IMR-90 (cell line): ENCODE measurements at regions not wholly inside any gene's neighbourhood (a gene's known extent, or its start where the extent isn't known, plus 50 kb on each side); places are given as distances from the start of the nearest gene placed in this dataset.

ENCODE experiments used
- ATAC-seq: fragments of 200-7000 bp; cut with Tn5 transposase; 2 replicates; pipeline ENCODE4 v1.9.1; 2020; ENCODE audit warnings: low read depth, mild to moderate bottlenecking, moderate library complexity
- BruUV-seq: library from RNA; stranded (reverse); fragments of 400-500 nt; replicated peaks from 2 replicates; lab custom pipeline; 2021; lab: Mats Ljungman, UMichigan
- CTCF ChIA-PET: fragments of 300-600 bp; formaldehyde crosslinking; extraction: SDS; loops from one replicate; lab custom pipeline; 2021; ENCODE audit warnings: antibody characterized with exemption; lab: Yijun Ruan, JAX
- POLR2A ChIA-PET: fragments of 300-600 bp; sonication (Branson Sonifier 250); formaldehyde crosslinking; loops from one replicate; lab custom pipeline; 2022; ENCODE audit warnings: antibody characterized with exemption; ENCODE audit not compliant: unreplicated experiment; lab: Charles Lee
- DNase-seq: peaks from one replicate; pipeline ENCODE4 v3.0.0; 2013
- H2AFZ ChIP-seq: replicated peaks from 2 replicates; pipeline ENCODE3; 2013; ENCODE audit warnings: low read length, mild to moderate bottlenecking; ENCODE audit not compliant: poor library complexity
- H2AK5ac ChIP-seq: 2 replicates; pipeline ENCODE4 v1.6.1; 2013; ENCODE audit warnings: low read depth, low read length, inconsistent platforms
- H2AK9ac ChIP-seq: replicated peaks from 2 replicates; pipeline ENCODE3; 2013; ENCODE audit warnings: mild to moderate bottlenecking, low read depth, low read length, moderate library complexity; ENCODE audit not compliant: poor library complexity
- H2BK120ac ChIP-seq: 2 replicates; pipeline ENCODE4 v1.6.1; 2013; ENCODE audit warnings: low read depth, low read length, inconsistent platforms
- H2BK15ac ChIP-seq: 3 replicates; pipeline ENCODE4 v1.6.1; 2013; ENCODE audit warnings: low read depth, low read length, inconsistent platforms
- H2BK20ac ChIP-seq: 2 replicates; pipeline ENCODE4 v1.6.1; 2013; ENCODE audit warnings: low read depth, mild to moderate bottlenecking, inconsistent platforms, low read length, moderate library complexity
- H2BK5ac ChIP-seq: 2 replicates; pipeline ENCODE4 v1.6.1; 2013; ENCODE audit warnings: mild to moderate bottlenecking, low read depth, low read length, inconsistent platforms; ENCODE audit not compliant: poor library complexity, severe bottlenecking
- H3K14ac ChIP-seq: replicated peaks from 2 replicates; pipeline ENCODE4 v1.6.1; 2013; ENCODE audit warnings: low read depth, low read length, inconsistent platforms
- H3K18ac ChIP-seq: 2 replicates; pipeline ENCODE4 v1.6.1; 2013; ENCODE audit warnings: low read depth, low read length, control low read depth
- H3K23ac ChIP-seq: 2 replicates; pipeline ENCODE4 v1.6.1; 2013; ENCODE audit warnings: low read depth, low read length, inconsistent platforms
- H3K27ac ChIP-seq: 2 replicates; pipeline ENCODE4 v1.5.1; 2013; ENCODE audit warnings: mild to moderate bottlenecking, control low read depth, low read length; ENCODE audit not compliant: insufficient read depth
- H3K27me3 ChIP-seq: 2 replicates; pipeline ENCODE4 v1.6.1; 2013; ENCODE audit warnings: low read length; ENCODE audit not compliant: control insufficient read depth, insufficient read depth
- H3K36me3 ChIP-seq: 2 replicates; pipeline ENCODE4 v1.6.1; 2013; ENCODE audit warnings: low read length, mixed read lengths; ENCODE audit not compliant: control insufficient read depth, insufficient read depth
- H3K4ac ChIP-seq: 2 replicates; pipeline ENCODE4 v1.6.1; 2013; ENCODE audit warnings: low read depth, low read length, inconsistent platforms
- H3K4me1 ChIP-seq: 2 replicates; pipeline ENCODE4 v1.6.1; 2013; ENCODE audit warnings: low read length, mixed read lengths; ENCODE audit not compliant: control insufficient read depth, insufficient read depth
- H3K4me2 ChIP-seq: 2 replicates; pipeline ENCODE4 v1.6.1; 2013; ENCODE audit warnings: low read depth, mild to moderate bottlenecking, control low read depth, low read length, moderate library complexity
- H3K4me3 ChIP-seq: 2 replicates; pipeline ENCODE4 v1.5.1; 2013; ENCODE audit warnings: low read depth, mild to moderate bottlenecking, control low read depth, low read length, moderate library complexity; ENCODE audit not compliant: insufficient read depth
- H3K56ac ChIP-seq: 2 replicates; pipeline ENCODE4 v1.6.1; 2013; ENCODE audit warnings: low read length, inconsistent platforms; ENCODE audit not compliant: insufficient read depth; ENCODE audit errors: extremely low read depth
- H3K79me1 ChIP-seq, 2 experiments: 2 replicates each; pipeline ENCODE4 v1.6.1; 2013; ENCODE audit warnings: low read length in 2 of 2, inconsistent platforms in 1 of 2, low read depth in 1 of 2
- H3K9ac ChIP-seq: 2 replicates; pipeline ENCODE4 v1.6.1; 2013; ENCODE audit warnings: low read depth, low read length, control low read depth
- H3K9me1 ChIP-seq: 2 replicates; pipeline ENCODE4 v1.6.1; 2013; ENCODE audit warnings: low read length, inconsistent platforms; ENCODE audit not compliant: insufficient read depth
- H3K9me3 ChIP-seq: 2 replicates; pipeline ENCODE4 v1.6.1; 2013; ENCODE audit warnings: low read length; ENCODE audit not compliant: control insufficient read depth, insufficient read depth
- H4K20me1 ChIP-seq: 2 replicates; pipeline ENCODE4 v1.6.1; 2013; ENCODE audit warnings: low read length, inconsistent platforms; ENCODE audit not compliant: insufficient read depth
- H4K5ac ChIP-seq: 2 replicates; pipeline ENCODE4 v1.6.1; 2013; ENCODE audit warnings: mild to moderate bottlenecking, low read depth, low read length, control low read depth
- H4K8ac ChIP-seq, 2 experiments: 2 replicates each; pipeline ENCODE4 v1.6.1; 2013; ENCODE audit warnings: low read depth in 2 of 2, low read length in 2 of 2, control low read depth in 1 of 2, inconsistent platforms in 1 of 2
- H4K91ac ChIP-seq: 2 replicates; pipeline ENCODE4 v1.6.1; 2013; ENCODE audit warnings: low read depth, low read length, inconsistent platforms; ENCODE audit not compliant: insufficient read depth
- CEBPB ChIP-seq: IDR thresholded peaks from 2 replicates; pipeline ENCODE4 v1.6.1; 2012; ENCODE audit warnings: low read depth, low read length, improper control_type of control experiment
- CHD1 ChIP-seq: IDR thresholded peaks from 2 replicates; pipeline ENCODE4 v1.6.1; 2012; ENCODE audit warnings: low read depth, low read length, improper control_type of control experiment
- FOS ChIP-seq: fragments of 150-350 bp; IDR thresholded peaks from 2 replicates; pipeline ENCODE4 v1.6.1; 2016; ENCODE audit warnings: low read depth, low read length
- MAFK ChIP-seq: IDR thresholded peaks from 2 replicates; pipeline ENCODE4 v1.6.1; 2012; ENCODE audit warnings: low read depth, low read length, improper control_type of control experiment
- MAZ ChIP-seq: IDR thresholded peaks from 2 replicates; pipeline ENCODE4 v1.6.1; 2012; ENCODE audit warnings: low read depth, mild to moderate bottlenecking, low read length, improper control_type of control experiment, moderate library complexity, borderline replicate concordance
- MXI1 ChIP-seq: IDR thresholded peaks from 2 replicates; pipeline ENCODE4 v1.6.1; 2012; ENCODE audit warnings: low read depth, mild to moderate bottlenecking, low read length, moderate library complexity, borderline replicate concordance
- RFX5 ChIP-seq: IDR thresholded peaks from 2 replicates; pipeline ENCODE4 v1.8.0; 2012; ENCODE audit warnings: low read depth, mild to moderate bottlenecking, low read length, moderate library complexity
- WGBS, 2 experiments: methylation state at CpG; one replicate each; pipeline versions ENCODE4 v1.1.5 to v1.1.7; 2013; ENCODE audit warnings: missing lambda C conversion rate in 2 of 2; ENCODE audit not compliant: insufficient read length in 1 of 2; ENCODE audit errors: extremely low coverage in 2 of 2; 5-methylcytosine and 5-hydroxymethylcytosine counted together
- dilution Hi-C: fragments of 300-500 bp; cut with HindIII; formaldehyde crosslinking; loops from one replicate; pipeline ENCODE4 v1.14.3; 2018; ENCODE audit warnings: low sequenced_read_pairs; ENCODE audit not compliant: unreplicated experiment
- in situ Hi-C: fragments of 300-500 bp; cut with MboI; formaldehyde crosslinking; loops from 3 replicates; pipeline ENCODE4 v1.14.3; 2019; ENCODE audit warnings: low sequenced_read_pairs, inconsistent platforms, mixed read lengths
- intact Hi-C: fragments of 100-400 bp; cut with micrococcal nuclease; formaldehyde crosslinking; loops from 2 replicates; pipeline ENCODE4 v1.10.0; 2022
- TF ChIP-seq, protein P1 (sequence below): conservative IDR thresholded peaks from 2 replicates; pipeline ENCODE4 v1.5.1; 2012; ENCODE audit warnings: mild to moderate bottlenecking, low read depth, low read length, improper control_type of control experiment

DNA sequence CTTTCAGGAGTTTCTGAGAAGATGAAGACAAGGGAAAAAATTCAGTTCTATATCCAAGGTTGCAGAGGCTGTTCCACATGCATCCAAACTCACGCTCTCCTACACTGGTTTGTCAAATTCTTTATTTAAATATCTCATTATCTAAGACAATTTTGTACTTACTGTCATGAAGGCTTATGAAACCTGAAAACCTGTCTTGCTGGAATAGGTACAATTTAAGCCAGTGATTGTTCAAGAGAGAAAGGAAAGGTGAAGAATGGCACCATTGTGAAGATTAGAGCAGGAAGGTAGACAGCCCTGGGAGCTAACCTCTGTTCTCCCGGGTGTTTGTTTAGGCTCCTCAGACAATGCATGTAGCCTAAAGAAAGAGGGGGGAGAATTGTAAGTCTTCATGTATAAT, 315.1 kb upstream of the PRKD1 start:
- Histone ChIP-seq H3K23ac (no peak overlapping the region), H2BK20ac (no peak overlapping the region), H3K9ac (no peak overlapping the region), H3K14ac (no peak overlapping the region), H2BK15ac (no peak overlapping the region), H4K8ac (no peak overlapping the region), H3K4me3 (no peak overlapping the region), H3K79me1 (no peaks in the 10 kb centered on the region), H4K5ac (no peak overlapping the region), H2BK5ac (no peak overlapping the region), H2AFZ (no peak overlapping the region), H4K91ac (no peak overlapping the region), H3K56ac (no peak overlapping the region), H3K27ac (no peak overlapping the region), H4K20me1 (no peaks in the 10 kb centered on the region), H3K4me2 (no peak overlapping the region), H3K27me3 (no peaks in the 10 kb centered on the region), H3K9me3 (no peaks in the 10 kb centered on the region), H3K18ac (no peak overlapping the region), H2AK9ac (no peak overlapping the region), H3K4ac (no peak overlapping the region), H3K36me3 (no peaks in the 10 kb centered on the region), H2BK120ac (no peak overlapping the region), H3K4me1 (peaks cover 2% of the 10 kb centered on the region; the same call in 1 of the 2 replicates), H3K9me1 (no peaks in the 10 kb centered on the region), H2AK5ac (no peak overlapping the region)
- no peak for ATAC-seq
- ChIA-PET POLR2A (no interaction called here), CTCF (no interaction called here)
- intact Hi-C loops (no loop called here), dilution Hi-C loops (no loop called here), in situ Hi-C loops (no loop called here)
- DNase-seq, result no peak
- no TSS peak for BruUV-seq
- WGBS, 2 experiments, result 50% methylated on average over 1 of the region's 2 CpGs; no CpG with 5 or more reads in 1 of the 2 experiments
- no peak for TF ChIP-seq FOS
- TF ChIP-seq MAFK, result no peak
- TF ChIP-seq CHD1, result no peak
- TF ChIP-seq MXI1, result no peak
- TF ChIP-seq MAZ, result no peak
- no peak for TF ChIP-seq RFX5
- TF ChIP-seq CEBPB, result no peak
- TF ChIP-seq, protein P1, sequence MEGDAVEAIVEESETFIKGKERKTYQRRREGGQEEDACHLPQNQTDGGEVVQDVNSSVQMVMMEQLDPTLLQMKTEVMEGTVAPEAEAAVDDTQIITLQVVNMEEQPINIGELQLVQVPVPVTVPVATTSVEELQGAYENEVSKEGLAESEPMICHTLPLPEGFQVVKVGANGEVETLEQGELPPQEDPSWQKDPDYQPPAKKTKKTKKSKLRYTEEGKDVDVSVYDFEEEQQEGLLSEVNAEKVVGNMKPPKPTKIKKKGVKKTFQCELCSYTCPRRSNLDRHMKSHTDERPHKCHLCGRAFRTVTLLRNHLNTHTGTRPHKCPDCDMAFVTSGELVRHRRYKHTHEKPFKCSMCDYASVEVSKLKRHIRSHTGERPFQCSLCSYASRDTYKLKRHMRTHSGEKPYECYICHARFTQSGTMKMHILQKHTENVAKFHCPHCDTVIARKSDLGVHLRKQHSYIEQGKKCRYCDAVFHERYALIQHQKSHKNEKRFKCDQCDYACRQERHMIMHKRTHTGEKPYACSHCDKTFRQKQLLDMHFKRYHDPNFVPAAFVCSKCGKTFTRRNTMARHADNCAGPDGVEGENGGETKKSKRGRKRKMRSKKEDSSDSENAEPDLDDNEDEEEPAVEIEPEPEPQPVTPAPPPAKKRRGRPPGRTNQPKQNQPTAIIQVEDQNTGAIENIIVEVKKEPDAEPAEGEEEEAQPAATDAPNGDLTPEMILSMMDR, result no peak
